ENCODE measurements at regions not wholly inside any gene's neighbourhood (a gene's known extent, or its start where the extent isn't known, plus 50 kb on each side); places are given as distances from the start of the nearest gene placed in this dataset.

- Mint-ChIP-seq H3K27me3 (ENCODE audit: low read depth in 3 of 3) (peaks cover 3 to 32% (median 10%) of the 10 kb centered on the region in 3 donors), H3K4me1 (no peaks in the 10 kb centered on the region), H3K4me3 (no peak overlapping the region), H3K27ac (no peak overlapping the region), H3K9me3 (peaks cover 0 to 6% (median 0%) of the 10 kb centered on the region in 7 donors), H3K36me3 (no peaks in the 10 kb centered on the region)
- Histone ChIP-seq H3K4me2 (replicated peaks; ENCODE audit: extremely low read depth, low read length, poor library complexity, severe bottlenecking) (no peak overlapping the region), H3K36me3 (replicated peaks in 1 of 2; ENCODE audit: control insufficient read depth in 1 of 2, insufficient read depth in 2 of 2, low read length in 2 of 2) (no peaks in the 10 kb centered on the region), H3K9ac (ENCODE audit: insufficient read depth, low read length, poor library complexity, severe bottlenecking) (no peak overlapping the region), H3K4me3 (replicated peaks in 1 of 3; ENCODE audit: low read depth in 2 of 3, low read length in 3 of 3) (no peak overlapping the region), H3K9me3 (replicated peaks in 1 of 2; ENCODE audit: control insufficient read depth in 1 of 2, insufficient read depth in 1 of 2, low read length in 2 of 2) (no peaks in the 10 kb centered on the region), H4K20me1 (ENCODE audit: insufficient read depth, low read length) (no peaks in the 10 kb centered on the region), H3K4me1 (ENCODE audit: control insufficient read depth in 1 of 2, insufficient read depth in 2 of 2, low read length in 2 of 2) (no peaks in the 10 kb centered on the region), H2AFZ (ENCODE audit: insufficient read depth, low read depth, low read length, poor library complexity, severe bottlenecking) (no peak overlapping the region), H3K27ac (ENCODE audit: low read depth in 1 of 2, low read length in 2 of 2) (no peak overlapping the region), H3K27me3 (ENCODE audit: control insufficient read depth in 2 of 2, insufficient read depth in 2 of 2, low read length in 2 of 2) (peaks cover 3 to 11% of the 10 kb centered on the region in 2 donors), H3K79me2 (ENCODE audit: insufficient read depth, low read length) (no peaks in the 10 kb centered on the region)
- TF ChIP-seq CTCF (IDR thresholded peaks at IDR 0.05) = no peak
- WGBS (ENCODE audit: insufficient coverage) = 26% methylated on average over 5 of the region's 14 CpGs
- no peak for DNase-seq
- intact Hi-C loops (cut with micrococcal nuclease) = no loop called here
These were observed 136.5 kb downstream of the TRIM29 start for GRCh38 chr11:120001178-120002090.

- H4K20me1 ChIP-seq (ENCODE audit: insufficient read depth, low read length) = no peaks in the 10 kb centered on the region
- no peak overlapping the region for H3K27ac ChIP-seq (ENCODE audit: low read depth in 1 of 2, low read length in 2 of 2)
- H2AFZ ChIP-seq (ENCODE audit: insufficient read depth, low read depth, low read length, poor library complexity, severe bottlenecking) = no peak overlapping the region
- Mint-ChIP-seq H3K27me3 (ENCODE audit: low read depth in 3 of 3) (peaks cover 2 to 28% (median 10%) of the 10 kb centered on the region in 3 donors), H3K36me3 (no peaks in the 10 kb centered on the region), H3K4me1 (no peaks in the 10 kb centered on the region), H3K27ac (no peak overlapping the region), H3K4me3 (no peak overlapping the region), H3K9me3 (peaks cover 0 to 6% (median 0%) of the 10 kb centered on the region in 7 donors)
- no peak for DNase-seq
- no peaks in the 10 kb centered on the region for H3K9me3 ChIP-seq (replicated peaks in 1 of 2; ENCODE audit: control insufficient read depth in 1 of 2, insufficient read depth in 1 of 2, low read length in 2 of 2)
- no peak overlapping the region for H3K4me3 ChIP-seq (replicated peaks in 1 of 3; ENCODE audit: low read depth in 2 of 3, low read length in 3 of 3)
- H3K4me2 ChIP-seq (replicated peaks; ENCODE audit: extremely low read depth, low read length, poor library complexity, severe bottlenecking) = no peak overlapping the region
- H3K4me1 ChIP-seq (ENCODE audit: control insufficient read depth in 1 of 2, insufficient read depth in 2 of 2, low read length in 2 of 2) = no peaks in the 10 kb centered on the region
- no peak for TF ChIP-seq CTCF (IDR thresholded peaks at IDR 0.05)
- no peaks in the 10 kb centered on the region for H3K79me2 ChIP-seq (ENCODE audit: insufficient read depth, low read length)
- intact Hi-C loops (cut with micrococcal nuclease) = no loop called here
- H3K9ac ChIP-seq (ENCODE audit: insufficient read depth, low read length, poor library complexity, severe bottlenecking) = no peak overlapping the region
- no peaks in the 10 kb centered on the region for H3K36me3 ChIP-seq (replicated peaks in 1 of 2; ENCODE audit: control insufficient read depth in 1 of 2, insufficient read depth in 2 of 2, low read length in 2 of 2)
- no CpG with 5 or more reads among the region's 2 CpGs for WGBS (ENCODE audit: insufficient coverage)
- H3K27me3 ChIP-seq (ENCODE audit: control insufficient read depth in 2 of 2, insufficient read depth in 2 of 2, low read length in 2 of 2) = peaks cover 0 to 11% of the 10 kb centered on the region in 2 donors
These were observed 138.7 kb downstream of the TRIM29 start for GRCh38 chr11:119999220-119999619.
